ENCODE measurements at regions not wholly inside any gene's neighbourhood (a gene's known extent, or its start where the extent isn't known, plus 50 kb on each side); places are given as distances from the start of the nearest gene placed in this dataset.
"Not testable (repeated sequence)": the region's sequence is repeated elsewhere in the genome, so short reads cannot be mapped to it uniquely, and the experiment has no call there.

DNA sequence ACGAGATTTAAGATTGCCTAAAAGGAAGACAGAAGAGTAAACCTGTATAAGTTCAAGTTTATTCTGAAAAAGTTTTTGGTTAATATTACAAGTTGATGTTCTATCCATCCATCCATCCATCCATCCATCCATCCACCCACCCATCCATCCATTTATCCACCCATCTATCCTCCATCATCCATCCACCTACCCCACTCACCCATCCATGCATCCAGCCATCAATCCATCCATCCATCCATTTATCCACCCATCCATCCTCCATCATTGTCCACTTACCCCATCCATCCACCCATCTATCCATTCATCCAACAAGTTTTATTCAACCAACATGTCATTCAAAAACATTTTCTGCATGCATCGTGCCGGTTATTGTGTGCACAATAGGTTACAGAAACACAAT lies 89.3 kb downstream of the ZBTB18 start:
- no peaks in the 10 kb centered on the region for H3K36me3 Mint-ChIP-seq (ENCODE audit: low read depth)
- intact Hi-C loops (cut with micrococcal nuclease): no loop called here
- no peak overlapping the region for H3K27ac Mint-ChIP-seq

DNA sequence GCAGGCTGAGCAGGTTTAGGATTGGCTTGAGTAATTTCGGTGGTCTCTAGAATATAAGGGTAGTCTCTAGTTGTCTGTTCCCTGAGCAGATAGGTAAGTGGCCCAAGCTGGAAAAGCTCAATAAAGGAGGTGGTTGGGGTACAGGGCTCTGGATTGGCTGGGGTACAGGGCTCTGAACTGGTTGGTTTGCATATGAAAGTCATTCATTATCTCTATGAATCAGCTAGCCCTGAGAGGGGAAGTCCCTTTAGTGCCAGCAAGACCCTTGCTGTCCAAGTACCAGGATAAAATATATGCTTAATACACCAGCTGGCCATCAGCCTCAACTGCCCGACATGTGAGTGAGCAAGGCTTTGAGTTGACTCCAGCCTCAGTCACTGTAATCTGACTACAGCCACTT lies 93.0 kb downstream of the ZBTB18 start:
- intact Hi-C loops (cut with micrococcal nuclease): no loop called here
- Mint-ChIP-seq H3K4me3 (no peak overlapping the region), H3K27ac (no peak overlapping the region), H3K4me1 (ENCODE audit: low read depth) (no peaks in the 10 kb centered on the region), H3K9me3 (peaks cover 3% of the 10 kb centered on the region), H3K36me3 (ENCODE audit: low read depth) (no peaks in the 10 kb centered on the region), H3K27me3 (ENCODE audit: insufficient read depth) (peaks cover 15% of the 10 kb centered on the region)
- no peak for DNase-seq (ENCODE audit: low spot score)

More for the DNA sequence above, 89.3 kb downstream of the ZBTB18 start:
- Mint-ChIP-seq H3K4me1 (ENCODE audit: low read depth) (peaks cover 12% of the 10 kb centered on the region), H3K9me3 (peaks cover 3% of the 10 kb centered on the region), H3K27me3 (ENCODE audit: insufficient read depth) (peaks cover 11% of the 10 kb centered on the region), H3K4me3 (no peak overlapping the region)
- no peak for DNase-seq (ENCODE audit: low spot score)

DNA sequence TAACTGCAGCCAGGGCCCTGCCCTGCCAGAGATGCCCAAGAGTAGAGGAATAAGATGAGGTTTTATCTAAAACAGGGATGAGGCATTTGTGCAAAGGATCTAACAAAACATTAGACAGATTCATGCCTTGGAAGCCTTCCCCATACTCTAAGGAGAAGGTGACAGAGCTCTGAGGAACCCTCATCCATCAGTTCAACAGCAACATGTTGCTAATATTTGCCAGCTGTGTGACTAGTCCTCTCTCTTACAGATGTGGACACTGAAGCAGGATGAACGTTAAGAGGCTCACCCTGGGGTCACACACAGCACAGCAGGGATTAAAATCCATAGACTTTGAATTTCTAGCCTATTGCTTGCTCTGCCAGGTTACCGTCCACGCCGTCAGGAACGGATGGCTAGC lies 99.0 kb downstream of the ZBTB18 start:
- no peaks in the 10 kb centered on the region for H3K4me1 Mint-ChIP-seq (ENCODE audit: low read depth)
- intact Hi-C loops (cut with micrococcal nuclease): no loop called here
- DNase-seq (ENCODE audit: low spot score): no peak
- H3K27me3 Mint-ChIP-seq (ENCODE audit: insufficient read depth): peaks cover 3% of the 10 kb centered on the region
- H3K9me3 Mint-ChIP-seq: no peaks in the 10 kb centered on the region
- H3K27ac Mint-ChIP-seq: no peak overlapping the region
- H3K36me3 Mint-ChIP-seq (ENCODE audit: low read depth): no peaks in the 10 kb centered on the region
- no peak overlapping the region for H3K4me3 Mint-ChIP-seq

- Mint-ChIP-seq H3K27ac (no peak overlapping the region), H3K4me3 (no peak overlapping the region), H3K36me3 (ENCODE audit: low read depth) (no peaks in the 10 kb centered on the region), H3K9me3 (no peaks in the 10 kb centered on the region), H3K27me3 (ENCODE audit: insufficient read depth) (peaks cover 3% of the 10 kb centered on the region), H3K4me1 (ENCODE audit: low read depth) (no peaks in the 10 kb centered on the region)
- no peak for DNase-seq (ENCODE audit: low spot score)
- intact Hi-C loops (cut with micrococcal nuclease): no loop called here
Measured at GRCh38 chr1:244150665-244151064, 99.6 kb downstream of the ZBTB18 start.

GRCh38 chr1:244151537-244151936 lies 100.5 kb downstream of the ZBTB18 start:
- no peaks in the 10 kb centered on the region for H3K4me1 Mint-ChIP-seq (ENCODE audit: low read depth)
- no peak overlapping the region for H3K27ac Mint-ChIP-seq
- intact Hi-C loops (cut with micrococcal nuclease): no loop called here
- H3K4me3 Mint-ChIP-seq: no peak overlapping the region
- H3K27me3 Mint-ChIP-seq (ENCODE audit: insufficient read depth): no peaks in the 10 kb centered on the region
- no peaks in the 10 kb centered on the region for H3K36me3 Mint-ChIP-seq (ENCODE audit: low read depth)
- DNase-seq (ENCODE audit: low spot score): no peak
- no peaks in the 10 kb centered on the region for H3K9me3 Mint-ChIP-seq

DNA sequence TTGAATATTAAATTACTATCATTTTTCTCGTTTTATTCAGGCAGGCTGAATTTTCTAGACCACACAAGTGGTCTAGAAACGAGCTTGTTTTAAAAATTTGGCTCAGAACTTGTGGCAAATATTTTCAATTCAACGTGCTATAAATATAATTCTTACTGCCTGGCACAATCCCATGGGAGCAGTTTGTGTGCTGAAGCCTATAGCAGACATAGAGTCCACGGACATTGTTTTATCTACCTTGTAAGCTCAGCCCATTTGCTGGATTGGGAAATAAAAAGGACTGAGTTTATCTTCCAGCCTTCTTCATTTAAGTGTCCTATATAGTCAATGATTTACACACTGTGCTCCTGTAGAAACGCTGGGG lies 103.4 kb downstream of the ZBTB18 start:
- no peaks in the 10 kb centered on the region for H3K9me3 Mint-ChIP-seq
- intact Hi-C loops (cut with micrococcal nuclease): no loop called here
- no peaks in the 10 kb centered on the region for H3K27me3 Mint-ChIP-seq (ENCODE audit: insufficient read depth)
- no peak for DNase-seq (ENCODE audit: low spot score)
- no peak overlapping the region for H3K4me3 Mint-ChIP-seq
- H3K27ac Mint-ChIP-seq: no peak overlapping the region
- H3K4me1 Mint-ChIP-seq (ENCODE audit: low read depth): no peaks in the 10 kb centered on the region
- H3K36me3 Mint-ChIP-seq (ENCODE audit: low read depth): no peaks in the 10 kb centered on the region

DNA sequence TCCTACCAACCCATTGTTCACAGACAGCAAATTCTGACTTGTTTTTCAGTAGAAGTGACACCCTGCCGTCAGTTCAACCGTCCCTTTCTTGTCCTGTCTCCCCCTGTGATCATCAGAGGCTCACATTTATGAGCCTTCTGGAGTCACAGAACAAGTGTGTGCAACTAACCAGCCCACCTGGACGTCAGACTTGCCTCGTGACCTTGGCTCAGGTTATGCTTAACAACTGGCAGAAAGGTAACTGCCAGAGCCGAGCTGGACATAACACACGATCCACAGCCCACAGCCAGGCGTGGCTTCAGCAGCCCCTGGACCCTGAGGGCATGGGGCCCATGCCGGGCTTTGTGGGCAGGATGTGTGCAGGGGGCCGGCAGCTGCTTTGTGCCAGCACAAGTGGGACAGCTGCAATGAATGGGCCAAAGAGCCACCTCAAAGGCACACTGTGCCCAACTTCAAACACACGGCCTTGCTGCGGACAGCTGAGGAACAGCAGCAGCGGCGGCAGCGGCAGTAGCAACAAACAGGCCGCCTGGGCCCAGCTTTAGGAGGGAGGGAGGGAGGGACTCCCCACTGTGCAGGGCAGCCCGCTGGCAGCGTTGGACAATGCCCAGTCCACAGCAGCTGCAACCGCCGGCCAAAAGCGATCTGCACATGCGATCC lies 103.9 kb downstream of the ZBTB18 start:
- no peaks in the 10 kb centered on the region for H3K4me1 Mint-ChIP-seq (ENCODE audit: low read depth)
- intact Hi-C loops (cut with micrococcal nuclease): no loop called here
- H3K27ac Mint-ChIP-seq: no peak overlapping the region
- no peaks in the 10 kb centered on the region for H3K27me3 Mint-ChIP-seq (ENCODE audit: insufficient read depth)
- H3K4me3 Mint-ChIP-seq: no peak overlapping the region
- no peaks in the 10 kb centered on the region for H3K9me3 Mint-ChIP-seq
- DNase-seq (ENCODE audit: low spot score): no peak
- no peaks in the 10 kb centered on the region for H3K36me3 Mint-ChIP-seq (ENCODE audit: low read depth)

DNA sequence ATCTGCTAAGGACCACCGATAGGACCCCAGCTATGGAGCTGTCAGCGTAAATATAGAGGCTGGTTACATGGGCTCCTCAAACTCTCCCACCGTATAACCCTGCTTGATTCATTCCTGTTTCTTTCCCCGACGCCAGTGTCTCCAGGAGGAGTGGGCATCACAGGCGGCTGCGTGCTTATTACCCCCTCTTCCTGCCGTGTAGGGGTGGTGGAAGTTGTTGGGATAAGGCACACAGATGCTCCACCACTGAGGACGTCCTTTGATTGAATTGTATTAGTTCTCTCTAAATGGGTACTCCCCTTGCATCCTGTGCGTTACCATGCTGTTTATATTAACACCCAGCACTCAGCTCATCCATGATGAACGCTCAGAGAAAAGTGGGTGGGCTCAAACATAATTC lies 104.6 kb downstream of the ZBTB18 start:
- H3K27me3 Mint-ChIP-seq (ENCODE audit: insufficient read depth): no peaks in the 10 kb centered on the region
- H3K4me3 Mint-ChIP-seq: no peak overlapping the region
- no peak for DNase-seq (ENCODE audit: low spot score)
- H3K9me3 Mint-ChIP-seq: no peaks in the 10 kb centered on the region
- intact Hi-C loops (cut with micrococcal nuclease): no loop called here
- H3K4me1 Mint-ChIP-seq (ENCODE audit: low read depth): no peaks in the 10 kb centered on the region
- no peaks in the 10 kb centered on the region for H3K36me3 Mint-ChIP-seq (ENCODE audit: low read depth)
- H3K27ac Mint-ChIP-seq: no peak overlapping the region

DNA sequence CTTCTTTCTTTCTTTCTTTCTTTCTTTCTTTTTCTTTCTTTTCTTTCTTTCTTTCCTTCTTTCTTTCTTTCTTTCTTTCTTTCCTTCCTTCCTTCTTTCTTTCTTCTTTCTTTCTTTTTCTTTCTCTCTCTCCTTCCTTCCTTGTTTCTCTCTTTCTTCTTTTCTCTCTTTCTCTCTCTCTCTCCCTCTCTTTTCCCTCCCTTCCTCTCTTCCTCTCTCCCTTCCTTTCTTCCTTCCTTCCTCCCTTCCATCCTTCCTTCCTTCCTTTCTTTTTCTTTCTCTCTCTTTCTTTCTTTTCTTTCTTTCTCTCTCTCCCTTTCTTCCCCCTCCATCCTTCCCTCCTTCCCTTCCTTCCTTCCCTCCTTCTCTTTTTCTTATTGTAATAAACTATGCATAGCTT lies 105.5 kb downstream of the ZBTB18 start:
- H3K36me3 Mint-ChIP-seq (ENCODE audit: low read depth); H3K27me3 Mint-ChIP-seq (ENCODE audit: insufficient read depth); H3K27ac Mint-ChIP-seq; DNase-seq (ENCODE audit: low spot score); H3K4me3 Mint-ChIP-seq; intact Hi-C loops (cut with micrococcal nuclease); H3K4me1 Mint-ChIP-seq (ENCODE audit: low read depth); H3K9me3 Mint-ChIP-seq: not testable (repeated sequence)

DNA sequence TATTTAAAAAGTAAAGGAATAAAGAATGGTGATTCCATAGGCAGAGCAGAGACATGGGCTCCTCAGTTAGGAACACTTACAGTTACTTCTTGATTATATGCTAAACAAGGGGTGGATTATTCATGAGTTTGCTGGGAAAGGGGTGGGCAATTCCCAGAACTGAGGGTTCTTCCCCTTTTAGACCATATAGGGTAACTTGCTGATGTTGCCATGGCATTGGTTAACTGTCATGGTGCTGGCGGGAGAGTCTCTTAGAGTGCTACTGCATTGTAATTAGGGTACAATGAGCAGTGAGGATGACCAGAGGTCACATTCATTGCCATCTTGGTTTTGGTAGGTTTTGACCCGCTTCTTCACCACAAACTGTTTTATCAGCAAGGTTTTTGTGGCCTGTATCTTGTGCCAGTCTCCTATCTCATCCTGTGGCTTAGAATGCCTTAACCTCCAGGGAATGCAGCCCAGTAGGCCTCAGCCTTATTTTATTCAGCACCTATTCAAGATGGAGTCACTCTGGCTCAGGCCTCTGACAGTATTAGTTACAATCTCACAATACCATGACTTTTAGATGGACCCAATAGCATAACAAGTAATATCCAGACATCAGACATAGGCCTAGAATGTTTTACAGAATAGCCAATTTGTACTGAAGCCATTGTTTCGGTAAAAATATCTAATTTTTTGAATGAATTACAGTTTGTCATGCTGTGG lies 106.8 kb downstream of the ZBTB18 start:
- H3K4me3 Mint-ChIP-seq: no peak overlapping the region
- H3K36me3 Mint-ChIP-seq (ENCODE audit: low read depth): no peaks in the 10 kb centered on the region
- no peaks in the 10 kb centered on the region for H3K4me1 Mint-ChIP-seq (ENCODE audit: low read depth)
- no peak for DNase-seq (ENCODE audit: low spot score)
- no peaks in the 10 kb centered on the region for H3K9me3 Mint-ChIP-seq
- no peak overlapping the region for H3K27ac Mint-ChIP-seq
- intact Hi-C loops (cut with micrococcal nuclease): no loop called here
- no peaks in the 10 kb centered on the region for H3K27me3 Mint-ChIP-seq (ENCODE audit: insufficient read depth)

GRCh38 chr1:244159646-244160045 lies 108.6 kb downstream of the ZBTB18 start:
- DNase-seq (ENCODE audit: low spot score): no peak
- H3K9me3 Mint-ChIP-seq: no peaks in the 10 kb centered on the region
- H3K4me3 Mint-ChIP-seq: no peak overlapping the region
- intact Hi-C loops (cut with micrococcal nuclease): no loop called here
- H3K36me3 Mint-ChIP-seq (ENCODE audit: low read depth): no peaks in the 10 kb centered on the region
- no peaks in the 10 kb centered on the region for H3K27me3 Mint-ChIP-seq (ENCODE audit: insufficient read depth)
- no peak overlapping the region for H3K27ac Mint-ChIP-seq
- H3K4me1 Mint-ChIP-seq (ENCODE audit: low read depth): no peaks in the 10 kb centered on the region

GRCh38 chr1:244160455-244161235 lies 109.6 kb downstream of the ZBTB18 start:
- Mint-ChIP-seq H3K27ac (no peak overlapping the region), H3K4me3 (no peak overlapping the region), H3K27me3 (ENCODE audit: insufficient read depth) (no peaks in the 10 kb centered on the region), H3K4me1 (ENCODE audit: low read depth) (no peaks in the 10 kb centered on the region), H3K9me3 (no peaks in the 10 kb centered on the region), H3K36me3 (ENCODE audit: low read depth) (no peaks in the 10 kb centered on the region)
- intact Hi-C loops (cut with micrococcal nuclease): no loop called here
- no peak for DNase-seq (ENCODE audit: low spot score)

DNA sequence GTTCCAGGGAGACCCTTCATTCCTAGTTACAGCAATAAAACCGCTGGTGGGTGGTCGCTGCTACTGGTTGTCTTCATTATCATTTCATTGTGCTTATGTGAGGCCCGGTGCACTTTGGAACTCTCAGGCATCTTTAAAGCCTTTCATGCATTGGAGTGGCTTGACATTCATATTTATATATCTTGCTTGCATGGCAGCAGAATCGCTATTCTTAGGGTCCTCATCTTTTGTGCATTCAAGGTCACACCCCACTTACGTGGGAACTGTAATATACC lies 110.1 kb downstream of the ZBTB18 start:
- H3K4me1 Mint-ChIP-seq (ENCODE audit: low read depth): no peaks in the 10 kb centered on the region
- H3K27ac Mint-ChIP-seq: no peak overlapping the region
- H3K4me3 Mint-ChIP-seq: no peak overlapping the region
- no peaks in the 10 kb centered on the region for H3K9me3 Mint-ChIP-seq
- H3K27me3 Mint-ChIP-seq (ENCODE audit: insufficient read depth): no peaks in the 10 kb centered on the region
- DNase-seq (ENCODE audit: low spot score): no peak
- no peaks in the 10 kb centered on the region for H3K36me3 Mint-ChIP-seq (ENCODE audit: low read depth)
- intact Hi-C loops (cut with micrococcal nuclease): no loop called here
